Right cardiac atrium (tissue), 5 donors: ENCODE measurements at regions not wholly inside any gene's neighbourhood (a gene's known extent, or its start where the extent isn't known, plus 50 kb on each side); places are given as distances from the start of the nearest gene placed in this dataset.
"Not testable (repeated sequence)": the region's sequence is repeated elsewhere in the genome, so short reads cannot be mapped to it uniquely, and the experiment has no call there.

Experiments
- ATAC-seq, 2 donors: fragments of 200-7000 bp; cut with Tn5 transposase; one replicate each; pipeline versions ENCODE4 v1.8.0 to v1.9.1; 2020; ENCODE audit warnings: moderate library complexity in 2 of 2, mild to moderate bottlenecking in 1 of 2
- DNase-seq, 3 donors: peaks; one replicate each; pipeline ENCODE4 v3.0.0-alpha.2; 2020
- H3K27ac ChIP-seq: one replicate; pipeline ENCODE4 v1.5.1; 2013; ENCODE audit warnings: mild to moderate bottlenecking, low read length, control low read depth, moderate library complexity
- H3K27me3 ChIP-seq: one replicate; pipeline ENCODE4 v1.6.1; 2013; ENCODE audit not compliant: control insufficient read depth, insufficient read depth
- H3K4me1 ChIP-seq: one replicate; pipeline ENCODE4 v1.6.1; 2013; ENCODE audit warnings: low read length; ENCODE audit not compliant: control insufficient read depth, insufficient read depth
- H3K4me3 ChIP-seq: one replicate; pipeline ENCODE4 v1.5.1; 2013; ENCODE audit warnings: low read length, control low read depth
- H3K9me3 ChIP-seq: one replicate; pipeline ENCODE4 v1.6.1; 2013; ENCODE audit warnings: low read length; ENCODE audit not compliant: control insufficient read depth
- WGBS: extraction: QIAGEN DNeasy Blood & Tissue Kit; methylation state at CpG from one replicate; pipeline ENCODE4 v1.1.7; 2013; 5-methylcytosine and 5-hydroxymethylcytosine counted together
- intact Hi-C, 4 donors: fragments of 100-400 bp; cut with DNase I; formaldehyde crosslinking; loops; one replicate each; pipeline versions ENCODE4 v1.11.0 to v1.14.0; 2022 to 2023
- donor health status: healthy with polysubstance abuse.
- donor health status: DM: no; HTN: yes; CAD: no.
- donor health status: DM: no; HTN: no; CAD: no.
- donor health status: DM: no; HTN: yes; CAD: no; lungs with severe emphysema.
- donor health status: DM: yes; HTN: yes; CAD: no.

DNA sequence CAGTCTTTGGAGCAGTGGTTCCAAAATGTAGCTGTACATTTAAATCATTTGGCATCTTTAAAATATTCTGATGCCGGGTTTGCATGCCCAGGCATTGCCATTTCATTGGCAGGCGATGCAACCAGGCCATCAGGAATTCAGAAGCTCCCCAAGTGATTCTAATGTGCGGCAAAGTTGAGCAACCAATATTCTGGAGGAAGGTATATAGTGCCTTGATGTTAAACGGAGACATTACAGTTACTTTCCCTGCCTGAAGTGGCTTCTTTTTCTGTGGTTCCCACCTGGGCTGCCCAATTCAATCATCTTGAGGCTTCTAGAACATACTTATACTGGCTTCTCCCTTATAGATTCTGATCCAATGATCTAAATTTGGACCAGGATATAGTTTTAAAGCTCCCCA, 68.7 kb upstream of the PGM2 start:
- intact Hi-C loops = no loop called here
- Histone ChIP-seq H3K4me1 (no peaks in the 10 kb centered on the region), H3K27ac (no peak overlapping the region), H3K27me3 (no peaks in the 10 kb centered on the region), H3K4me3 (no peak overlapping the region), H3K9me3 (no peaks in the 10 kb centered on the region)
- DNase-seq (no peak), ATAC-seq (no peak)
- 55% methylated on average over 4 of the region's 4 CpGs for WGBS

DNA sequence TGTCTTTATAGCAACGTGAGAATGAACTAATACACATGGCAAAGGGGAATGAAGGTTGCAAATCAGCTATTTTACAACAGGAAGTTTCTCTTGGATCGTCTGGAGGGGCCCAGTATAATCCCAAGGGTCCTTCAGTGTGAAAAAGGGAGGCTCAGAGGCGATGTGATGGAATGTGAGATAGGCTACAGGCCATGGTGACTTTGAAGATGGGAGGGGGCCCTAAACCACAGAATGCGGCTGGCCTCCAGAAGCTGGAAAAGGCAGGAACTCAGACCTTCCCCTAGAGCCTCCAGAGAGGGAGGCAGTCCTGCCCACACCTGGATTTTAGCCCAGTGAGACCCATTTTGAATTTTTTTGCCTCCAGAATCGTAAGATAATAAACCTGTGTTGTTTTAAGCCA, 69.4 kb upstream of the PGM2 start:
- no peaks in the 10 kb centered on the region for H3K9me3 ChIP-seq
- H3K27me3 ChIP-seq = no peaks in the 10 kb centered on the region
- intact Hi-C loops = no loop called here
- H3K4me1 ChIP-seq = no peaks in the 10 kb centered on the region
- WGBS = 61% methylated on average over 5 of the region's 5 CpGs
- ATAC-seq (no peak), DNase-seq (no peak)
- H3K27ac ChIP-seq = no peak overlapping the region
- no peak overlapping the region for H3K4me3 ChIP-seq

DNA sequence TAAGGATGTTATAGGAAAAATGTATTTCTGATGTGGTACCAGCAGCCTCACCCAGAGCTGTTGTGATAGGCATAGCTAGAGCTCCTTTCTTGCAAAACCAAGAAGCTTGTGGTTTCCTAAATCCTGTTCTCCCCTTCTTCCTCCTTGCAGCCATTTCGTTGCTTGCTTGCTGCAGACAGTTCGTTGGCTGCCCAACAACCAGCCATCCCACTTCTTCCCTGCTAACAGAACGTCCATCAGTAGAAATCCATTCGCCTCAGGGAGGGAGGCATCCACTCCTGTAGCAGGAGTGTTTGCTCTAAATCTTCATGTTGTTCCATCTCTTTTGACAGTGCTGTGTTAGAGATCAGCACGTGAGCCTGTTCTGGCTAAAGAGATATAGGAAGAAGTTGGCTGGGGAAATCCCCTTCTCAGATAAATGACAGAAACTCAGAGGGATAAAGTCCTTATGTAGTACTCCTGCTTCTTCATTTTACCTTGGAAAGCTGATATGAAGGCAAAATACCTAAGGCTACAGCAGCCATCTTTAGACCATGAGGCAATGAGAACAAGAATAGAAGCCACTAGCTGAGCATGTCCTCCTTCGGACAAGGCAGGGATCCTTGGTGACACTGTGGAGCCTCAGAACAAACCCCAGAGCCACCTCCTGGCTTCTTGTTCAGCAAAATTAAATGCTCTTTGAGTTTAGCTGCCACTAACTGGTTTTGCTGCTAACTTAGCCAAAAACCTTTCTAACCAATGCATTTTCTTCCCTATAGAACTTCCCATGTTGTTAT, 68.4 kb upstream of the RELL1 start:
- intact Hi-C loops = no loop called here
- no peaks in the 10 kb centered on the region for H3K4me1 ChIP-seq

DNA sequence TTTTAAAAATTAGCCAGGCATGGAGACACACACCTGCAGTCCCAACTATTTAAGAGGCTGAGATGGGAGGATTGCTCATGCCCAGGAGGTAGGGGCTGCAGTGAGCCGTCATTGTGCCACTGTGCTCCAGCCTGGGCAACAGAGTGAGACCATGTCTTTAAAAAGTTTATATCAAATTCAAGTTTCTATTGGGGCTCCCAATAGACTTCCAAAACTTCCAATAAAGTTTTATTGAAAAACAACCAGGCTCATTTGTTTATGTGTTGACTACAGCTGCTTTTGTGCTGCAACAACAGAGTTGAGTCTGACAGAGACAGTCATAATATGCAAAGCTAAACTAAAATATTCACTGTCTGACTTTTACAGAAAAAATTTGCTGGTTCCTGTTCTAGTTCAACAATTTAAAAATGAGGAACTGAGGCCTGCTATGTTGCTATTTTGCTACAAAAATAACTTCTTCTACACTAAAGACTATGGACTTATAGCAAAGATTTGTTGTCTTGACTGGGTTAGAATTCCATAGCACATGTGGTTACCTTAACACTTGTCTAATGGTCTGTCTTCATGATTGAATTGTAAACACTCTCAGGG, 63.3 kb upstream of the RELL1 start:
- no peak for DNase-seq
- H3K9me3 ChIP-seq = no peaks in the 10 kb centered on the region

More for the DNA sequence above, 68.4 kb upstream of the RELL1 start:
- WGBS = 57% methylated on average over 6 of the region's 6 CpGs
- no peaks in the 10 kb centered on the region for H3K27me3 ChIP-seq
- H3K9me3 ChIP-seq = no peaks in the 10 kb centered on the region
- no peak overlapping the region for H3K4me3 ChIP-seq
- H3K27ac ChIP-seq = no peak overlapping the region
- DNase-seq (no peak), ATAC-seq (peak; percentile 20 to 33)

DNA sequence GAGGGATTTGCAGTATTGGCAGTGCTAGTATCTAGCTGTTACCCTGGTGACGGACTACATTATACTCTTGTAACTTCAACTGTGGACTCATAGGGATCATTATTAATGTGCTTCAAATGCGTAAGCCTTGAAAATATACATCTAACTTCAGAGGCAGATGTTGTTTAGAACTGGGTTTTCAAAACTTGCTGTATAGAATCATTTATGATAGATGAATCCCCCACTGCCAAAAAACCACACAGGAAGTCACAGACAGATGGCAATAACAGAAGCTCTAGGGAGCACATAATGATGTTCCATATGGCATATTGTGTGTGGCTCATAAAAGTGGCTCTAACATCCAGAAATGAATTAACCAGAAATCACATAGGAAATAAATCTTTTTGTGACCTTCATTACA, 62.3 kb upstream of the RELL1 start:
- no peaks in the 10 kb centered on the region for H3K4me1 ChIP-seq
- H3K27me3 ChIP-seq = no peaks in the 10 kb centered on the region
- no peak overlapping the region for H3K27ac ChIP-seq
- WGBS = 65% methylated on average over 2 of the region's 2 CpGs
- no peaks in the 10 kb centered on the region for H3K9me3 ChIP-seq
- H3K4me3 ChIP-seq = no peak overlapping the region
- intact Hi-C loops = no loop called here
- no peak for ATAC-seq
- DNase-seq = no peak

More for the DNA sequence above, 63.3 kb upstream of the RELL1 start:
- no peak overlapping the region for H3K4me3 ChIP-seq
- intact Hi-C loops = no loop called here
- ATAC-seq = no peak
- H3K27me3 ChIP-seq = no peaks in the 10 kb centered on the region
- no peaks in the 10 kb centered on the region for H3K4me1 ChIP-seq
- H3K27ac ChIP-seq = no peak overlapping the region
- whole genome bisulfite sequencing = 91% methylated on average over 1 of the region's 1 CpG

DNA sequence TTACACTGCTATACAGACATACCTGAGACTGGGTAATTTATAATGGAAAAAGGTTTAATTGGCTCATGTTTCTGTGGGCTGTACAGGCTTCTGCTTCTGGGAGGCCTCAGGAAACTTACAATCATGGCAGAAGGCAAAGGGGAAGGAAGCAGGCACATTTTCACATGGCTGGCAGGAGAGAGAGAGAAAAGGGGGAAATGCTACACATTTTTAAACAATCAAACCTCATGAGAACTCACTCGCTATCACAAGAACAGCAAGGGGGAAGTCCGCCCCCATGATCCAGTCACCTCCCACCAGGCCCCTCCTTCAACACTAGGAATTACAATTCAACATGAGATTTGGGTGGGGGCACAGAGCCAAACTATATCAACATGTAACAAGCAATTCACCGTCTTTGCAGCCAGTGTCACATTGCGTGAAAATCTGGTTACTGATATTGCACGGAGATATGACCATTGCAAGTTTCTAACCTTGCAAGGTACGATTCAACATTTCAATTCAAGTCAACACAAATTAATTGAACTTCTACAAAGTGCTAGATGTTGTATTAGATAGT, 61.7 kb upstream of the RELL1 start:
- no peak overlapping the region for H3K4me3 ChIP-seq
- H3K4me1 ChIP-seq = no peaks in the 10 kb centered on the region
- H3K9me3 ChIP-seq = no peaks in the 10 kb centered on the region
- DNase-seq (no peak), ATAC-seq (no peak)
- H3K27me3 ChIP-seq = no peaks in the 10 kb centered on the region
- intact Hi-C loops = no loop called here
- no peak overlapping the region for H3K27ac ChIP-seq
- WGBS = 60% methylated on average over 6 of the region's 6 CpGs

DNA sequence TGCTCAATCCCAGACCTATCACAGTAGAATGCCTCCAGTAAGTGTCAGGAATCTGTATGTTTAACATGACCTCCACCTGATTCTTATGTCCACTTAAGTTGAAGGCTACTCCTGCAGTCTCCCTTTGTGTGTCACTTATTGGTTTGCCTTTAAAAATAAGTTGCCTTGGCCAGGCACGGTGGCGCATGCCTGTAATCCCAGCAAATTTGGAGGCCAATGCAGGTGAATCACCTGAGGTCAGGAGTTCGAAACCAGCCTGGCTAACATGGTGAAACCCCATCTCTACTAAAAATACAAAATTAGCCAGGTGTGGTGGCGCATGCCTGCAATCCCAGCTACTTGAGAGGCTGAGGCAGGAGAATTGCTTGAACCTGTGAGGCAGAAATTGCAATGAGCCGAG, 60.7 kb upstream of the RELL1 start:
- intact Hi-C loops, ATAC-seq: not testable (repeated sequence)

DNA sequence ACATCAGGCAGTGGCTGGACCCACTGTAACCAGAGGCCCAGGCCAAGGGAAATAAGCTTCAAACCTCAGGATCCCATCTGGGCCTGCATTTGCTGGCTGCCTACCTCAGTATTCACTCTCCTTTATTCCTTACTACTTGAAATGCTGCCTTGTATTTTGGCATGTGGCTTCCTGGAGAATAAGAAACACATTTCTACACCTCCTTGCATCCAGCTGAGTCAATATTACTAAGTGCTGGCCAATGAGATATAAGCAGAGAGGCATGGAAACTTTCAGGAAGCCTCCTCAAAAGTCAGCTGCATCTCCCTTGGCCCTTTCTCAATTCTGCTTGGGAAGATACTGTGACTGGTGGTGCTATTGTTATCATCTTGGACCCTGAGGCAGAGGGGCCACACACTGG, 59.8 kb upstream of the RELL1 start:
- ATAC-seq (no peak), DNase-seq (no peak)
- intact Hi-C loops = no loop called here
- Histone ChIP-seq H3K4me1 (no peaks in the 10 kb centered on the region), H3K9me3 (no peaks in the 10 kb centered on the region), H3K27me3 (no peaks in the 10 kb centered on the region), H3K4me3 (no peak overlapping the region), H3K27ac (no peak overlapping the region)

More for the DNA sequence above, 60.7 kb upstream of the RELL1 start:
- H3K4me1 ChIP-seq, H3K9me3 ChIP-seq, H3K27me3 ChIP-seq, H3K27ac ChIP-seq, DNase-seq, H3K4me3 ChIP-seq: not testable (repeated sequence)
- 86% methylated on average over 5 of the region's 5 CpGs for WGBS

DNA sequence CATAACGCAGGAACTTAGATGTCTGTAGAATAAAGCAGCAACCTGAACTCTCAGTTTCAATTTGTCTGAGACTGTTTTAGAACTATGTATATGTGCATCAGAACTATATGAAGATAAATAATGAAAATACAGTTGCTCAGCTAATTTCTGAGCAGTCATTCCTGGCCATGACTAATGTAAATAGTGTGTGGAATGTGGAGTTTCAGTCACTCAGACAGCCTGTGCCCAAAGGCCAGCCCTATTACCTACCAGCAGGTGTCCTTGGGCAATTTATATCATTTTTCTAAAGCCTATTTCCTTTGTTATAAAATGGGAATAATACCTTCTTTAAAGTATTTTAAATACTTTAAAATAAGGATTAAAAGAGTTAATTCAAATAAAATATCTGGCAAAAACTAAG, 56.0 kb upstream of the RELL1 start:
- no peak for ATAC-seq
- H3K27me3 ChIP-seq = no peaks in the 10 kb centered on the region
- no peaks in the 10 kb centered on the region for H3K4me1 ChIP-seq

DNA sequence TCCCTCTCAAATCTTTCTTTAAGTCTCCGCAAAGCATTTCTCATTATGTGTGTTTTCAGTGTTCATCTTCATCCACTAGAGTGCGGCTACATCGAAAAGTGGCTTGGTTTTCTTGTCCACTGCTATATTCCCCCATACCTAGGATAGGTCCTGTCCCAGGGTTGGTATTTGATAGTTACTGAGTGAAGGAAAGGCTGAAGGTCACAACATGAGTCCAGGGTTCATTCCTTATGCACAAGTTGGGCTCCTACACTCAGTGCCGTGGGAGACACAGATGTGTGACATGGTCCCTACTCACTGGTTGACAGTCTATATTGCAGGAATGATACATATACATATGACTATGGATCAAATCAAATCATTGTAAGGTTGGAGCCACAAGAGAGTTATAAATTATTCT, 55.4 kb upstream of the RELL1 start:
- no peaks in the 10 kb centered on the region for H3K27me3 ChIP-seq
- 96% methylated on average over 4 of the region's 4 CpGs for WGBS
- intact Hi-C loops = no loop called here

More for the DNA sequence above, 56.0 kb upstream of the RELL1 start:
- no peak for DNase-seq
- Histone ChIP-seq H3K4me3 (no peak overlapping the region), H3K27ac (no peak overlapping the region), H3K9me3 (no peaks in the 10 kb centered on the region)
- intact Hi-C loops = no loop called here
- 49% methylated on average over 1 of the region's 1 CpG for WGBS

DNA sequence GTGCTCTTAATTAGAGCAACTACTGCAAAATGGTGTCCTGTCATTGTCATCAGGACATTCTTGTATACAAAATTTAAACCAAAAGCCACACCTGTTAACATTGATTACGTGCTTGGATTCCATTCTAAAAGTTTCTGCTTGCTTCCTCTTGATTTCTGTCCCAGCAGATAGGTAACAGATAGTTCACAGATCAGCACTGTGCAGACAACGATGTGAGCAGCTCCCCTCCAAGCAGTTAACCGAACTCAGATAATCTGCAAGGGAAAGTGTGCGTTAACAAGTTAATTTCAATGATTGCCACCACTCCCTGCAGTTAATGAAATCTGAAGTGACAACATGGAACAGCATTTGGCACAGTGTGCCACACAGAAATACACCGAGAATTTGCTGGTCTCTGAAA, 54.4 kb upstream of the RELL1 start:
- intact Hi-C loops = no loop called here
- H3K4me1 ChIP-seq = no peaks in the 10 kb centered on the region
- H3K9me3 ChIP-seq = no peaks in the 10 kb centered on the region
- 30% methylated on average over 5 of the region's 5 CpGs for WGBS
- H3K27me3 ChIP-seq = no peaks in the 10 kb centered on the region
- ATAC-seq = no peak
- DNase-seq = no peak
- H3K4me3 ChIP-seq = no peak overlapping the region
- no peak overlapping the region for H3K27ac ChIP-seq

More for the DNA sequence above, 55.4 kb upstream of the RELL1 start:
- DNase-seq = no peak
- H3K9me3 ChIP-seq = no peaks in the 10 kb centered on the region
- no peak for ATAC-seq
- H3K4me1 ChIP-seq = no peaks in the 10 kb centered on the region
- H3K4me3 ChIP-seq = no peak overlapping the region
- no peak overlapping the region for H3K27ac ChIP-seq
